Left lung (tissue), 4 donors: ENCODE measurements at regions not wholly inside any gene's neighbourhood (a gene's known extent, or its start where the extent isn't known, plus 50 kb on each side); places are given as distances from the start of the nearest gene placed in this dataset.

Source experiments
- ATAC-seq: fragments of 200-7000 bp; cut with Tn5 transposase; one replicate; pipeline ENCODE4 v1.9.1; 2020; ENCODE audit warnings: moderate library complexity
- DNase-seq, 4 donors: peaks; one replicate each; pipeline ENCODE4 v3.0.0-alpha.2; 2013 to 2020
- H3K27ac ChIP-seq, 2 donors: fragments of 200-600 bp; sonication (generic) in 1 of 2; one replicate each; pipeline versions ENCODE4 v1.5.0 to v1.8.0; 2020 to 2021
- H3K27me3 ChIP-seq, 2 donors: fragments of 200-600 bp; sonication (generic) in 1 of 2; one replicate each; pipeline versions ENCODE4 v1.5.0 to v1.8.0; 2020 to 2021
- H3K36me3 ChIP-seq, 2 donors: fragments of 200-600 bp; sonication (generic) in 1 of 2; one replicate each; pipeline versions ENCODE4 v1.5.0 to v1.8.0; 2020 to 2021
- H3K4me1 ChIP-seq, 2 donors: fragments of 200-600 bp; one replicate each; pipeline ENCODE4 v1.8.0; 2021
- H3K4me3 ChIP-seq, 2 donors: fragments of 200-600 bp; sonication (generic) in 1 of 2; one replicate each; pipeline versions ENCODE4 v1.5.0 to v1.8.0; 2020 to 2021; ENCODE audit warnings: mild to moderate bottlenecking in 1 of 2
- H3K9me3 ChIP-seq, 2 donors: fragments of 200-600 bp; sonication (generic) in 1 of 2; one replicate each; pipeline versions ENCODE4 v1.5.0 to v1.8.0; 2020 to 2021
- intact Hi-C, 2 donors: fragments of 100-400 bp; cut with DNase I; formaldehyde crosslinking; loops; one replicate each; pipeline versions ENCODE4 v1.11.2 to v1.14.2; 2022
- TF ChIP-seq, protein P1 (sequence below), 2 donors: fragments of 200-600 bp; sonication (generic) in 1 of 2; IDR thresholded peaks; one replicate each; pipeline versions ENCODE4 v1.5.0 to v1.8.0; 2021; ENCODE audit warnings: antibody characterized with exemption in 2 of 2
- donor health status: DM: no; HTN: yes; CAD: no.
- donor health status: DM: no; HTN: no; CAD: no.

- intact Hi-C loops: no loop called here
- Histone ChIP-seq H3K4me3 (no peak overlapping the region), H3K27ac (no peak overlapping the region), H3K27me3 (no peaks in the 10 kb centered on the region), H3K9me3 (no peaks in the 10 kb centered on the region), H3K4me1 (no peaks in the 10 kb centered on the region), H3K36me3 (no peaks in the 10 kb centered on the region)
- ATAC-seq (no peak), DNase-seq (no peak)
- TF ChIP-seq, protein P1, sequence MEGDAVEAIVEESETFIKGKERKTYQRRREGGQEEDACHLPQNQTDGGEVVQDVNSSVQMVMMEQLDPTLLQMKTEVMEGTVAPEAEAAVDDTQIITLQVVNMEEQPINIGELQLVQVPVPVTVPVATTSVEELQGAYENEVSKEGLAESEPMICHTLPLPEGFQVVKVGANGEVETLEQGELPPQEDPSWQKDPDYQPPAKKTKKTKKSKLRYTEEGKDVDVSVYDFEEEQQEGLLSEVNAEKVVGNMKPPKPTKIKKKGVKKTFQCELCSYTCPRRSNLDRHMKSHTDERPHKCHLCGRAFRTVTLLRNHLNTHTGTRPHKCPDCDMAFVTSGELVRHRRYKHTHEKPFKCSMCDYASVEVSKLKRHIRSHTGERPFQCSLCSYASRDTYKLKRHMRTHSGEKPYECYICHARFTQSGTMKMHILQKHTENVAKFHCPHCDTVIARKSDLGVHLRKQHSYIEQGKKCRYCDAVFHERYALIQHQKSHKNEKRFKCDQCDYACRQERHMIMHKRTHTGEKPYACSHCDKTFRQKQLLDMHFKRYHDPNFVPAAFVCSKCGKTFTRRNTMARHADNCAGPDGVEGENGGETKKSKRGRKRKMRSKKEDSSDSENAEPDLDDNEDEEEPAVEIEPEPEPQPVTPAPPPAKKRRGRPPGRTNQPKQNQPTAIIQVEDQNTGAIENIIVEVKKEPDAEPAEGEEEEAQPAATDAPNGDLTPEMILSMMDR (IDR thresholded peaks at IDR 0.05): no peak
Observed at GRCh38 chr4:170522427-170522970, 432.7 kb upstream of the AADAT start.

- no peak for DNase-seq
Observed at GRCh38 chr4:170497689-170498088, 407.9 kb upstream of the AADAT start.

GRCh38 chr4:170497112-170497511 lies 407.4 kb upstream of the AADAT start:
- no peak for ATAC-seq
- TF ChIP-seq, protein P1 (IDR thresholded peaks at IDR 0.05): no peak
- Histone ChIP-seq H3K36me3 (no peaks in the 10 kb centered on the region), H3K27me3 (no peaks in the 10 kb centered on the region), H3K9me3 (peaks cover 0 to 7% of the 10 kb centered on the region in 2 donors), H3K4me1 (no peaks in the 10 kb centered on the region), H3K27ac (no peak overlapping the region), H3K4me3 (no peak overlapping the region)
- DNase-seq: no peak
- intact Hi-C loops: no loop called here

More at GRCh38 chr4:170497689-170498088, 407.9 kb upstream of the AADAT start:
- Histone ChIP-seq H3K27me3 (no peaks in the 10 kb centered on the region), H3K9me3 (peaks cover 0 to 7% of the 10 kb centered on the region in 2 donors), H3K4me3 (no peak overlapping the region), H3K4me1 (no peaks in the 10 kb centered on the region), H3K36me3 (no peaks in the 10 kb centered on the region), H3K27ac (no peak overlapping the region)
- intact Hi-C loops: no loop called here
- ATAC-seq: no peak
- TF ChIP-seq, protein P1 (IDR thresholded peaks at IDR 0.05): no peak

- H3K4me1 ChIP-seq: no peaks in the 10 kb centered on the region
- no peak overlapping the region for H3K4me3 ChIP-seq
- H3K36me3 ChIP-seq: no peaks in the 10 kb centered on the region
- peaks cover 0 to 7% of the 10 kb centered on the region in 2 donors for H3K9me3 ChIP-seq
- intact Hi-C loops: no loop called here
- ATAC-seq (no peak), DNase-seq (no peak)
- no peak overlapping the region for H3K27ac ChIP-seq
- TF ChIP-seq, protein P1 (IDR thresholded peaks at IDR 0.05): no peak
- no peaks in the 10 kb centered on the region for H3K27me3 ChIP-seq
Observed at GRCh38 chr4:170491981-170492380, 402.2 kb upstream of the AADAT start.

GRCh38 chr4:170476351-170476750 lies 386.6 kb upstream of the AADAT start:
- Histone ChIP-seq H3K9me3 (peaks cover 0 to 3% of the 10 kb centered on the region in 2 donors), H3K4me3 (no peak overlapping the region), H3K27me3 (no peaks in the 10 kb centered on the region), H3K36me3 (no peaks in the 10 kb centered on the region), H3K27ac (no peak overlapping the region), H3K4me1 (no peaks in the 10 kb centered on the region)
- DNase-seq (no peak), ATAC-seq (no peak)
- TF ChIP-seq, protein P1 (IDR thresholded peaks at IDR 0.05): no peak
- intact Hi-C loops: no loop called here
